Liver (tissue), 8 donors: ENCODE measurements at regions not wholly inside any gene's neighbourhood (a gene's known extent, or its start where the extent isn't known, plus 50 kb on each side); places are given as distances from the start of the nearest gene placed in this dataset.

ENCODE experiments used
- DNase-seq: peaks from one replicate; pipeline ENCODE4 v3.0.0-alpha.2; 2017; ENCODE audit warnings: low spot score
- H3K27ac ChIP-seq, 2 donors: one replicate each; pipeline ENCODE4 v1.7.0; 2013; ENCODE audit warnings: inconsistent platforms in 2 of 2, low read length in 2 of 2, control low read depth in 1 of 2, low read depth in 1 of 2, mild to moderate bottlenecking in 1 of 2
- H3K27me3 ChIP-seq, 4 donors: one replicate each; pipeline versions ENCODE4 v1.6.1 to v1.7.0; 2013; ENCODE audit warnings: low read length in 3 of 4, inconsistent platforms in 1 of 4, mild to moderate bottlenecking in 1 of 4, moderate library complexity in 1 of 4; ENCODE audit not compliant: control insufficient read depth in 4 of 4, insufficient read depth in 4 of 4
- H3K36me3 ChIP-seq, 4 donors: one replicate each; pipeline versions ENCODE4 v1.6.1 to v1.7.0; 2013; ENCODE audit warnings: low read length in 3 of 4, mild to moderate bottlenecking in 3 of 4, low read depth in 1 of 4, moderate library complexity in 1 of 4; ENCODE audit not compliant: control insufficient read depth in 4 of 4, insufficient read depth in 3 of 4
- H3K4me1 ChIP-seq, 4 donors: one replicate each; pipeline versions ENCODE4 v1.6.1 to v1.7.0; 2013; ENCODE audit warnings: low read length in 3 of 4, mild to moderate bottlenecking in 3 of 4, moderate library complexity in 1 of 4; ENCODE audit not compliant: control insufficient read depth in 4 of 4, insufficient read depth in 4 of 4
- H3K4me3 ChIP-seq, 3 donors: one replicate each; pipeline versions ENCODE4 v1.6.1 to v1.7.0; 2013; ENCODE audit warnings: low read length in 3 of 3, control low read depth in 1 of 3, low read depth in 1 of 3, mild to moderate bottlenecking in 1 of 3
- H3K9ac ChIP-seq, 2 donors: one replicate each; pipeline ENCODE4 v1.7.0; 2013; ENCODE audit warnings: low read length in 2 of 2, mild to moderate bottlenecking in 2 of 2, moderate library complexity in 2 of 2, control low read depth in 1 of 2, low read depth in 1 of 2
- H3K9me3 ChIP-seq, 4 donors: one replicate each; pipeline versions ENCODE4 v1.6.1 to v1.7.0; 2013; ENCODE audit warnings: low read length in 3 of 4; ENCODE audit not compliant: control insufficient read depth in 4 of 4
- ATF3 ChIP-seq: IDR thresholded peaks from 2 replicates; pipeline ENCODE4 v1.6.1; 2016; ENCODE audit warnings: antibody characterized with exemption
- EGR1 ChIP-seq, 2 donors: IDR thresholded peaks; 2 replicates each; pipeline ENCODE4 v1.6.1; 2016 to 2018; ENCODE audit warnings: antibody characterized with exemption in 2 of 2, low read depth in 2 of 2
- FOXA1 ChIP-seq: IDR thresholded peaks from 2 replicates; pipeline ENCODE4 v1.6.1; 2016; ENCODE audit warnings: antibody characterized with exemption
- FOXA2 ChIP-seq: IDR thresholded peaks from 2 replicates; pipeline ENCODE4 v1.6.1; 2016; ENCODE audit warnings: antibody characterized with exemption
- HNF4G ChIP-seq: IDR thresholded peaks from 2 replicates; pipeline ENCODE4 v1.6.1; 2016; ENCODE audit warnings: antibody characterized with exemption
- NR2F2 ChIP-seq: IDR thresholded peaks from 2 replicates; pipeline ENCODE4 v1.6.1; 2016; ENCODE audit warnings: antibody characterized with exemption
- RAD21 ChIP-seq, 2 donors: IDR thresholded peaks; 2 replicates each; pipeline ENCODE4 v1.6.1; 2016; ENCODE audit warnings: antibody characterized with exemption in 2 of 2, mild to moderate bottlenecking in 2 of 2
- SP1 ChIP-seq: IDR thresholded peaks from 2 replicates; pipeline ENCODE4 v1.6.1; 2018; ENCODE audit warnings: antibody characterized with exemption, mild to moderate bottlenecking
- TAF1 ChIP-seq: conservative IDR thresholded peaks from 2 replicates; pipeline ENCODE4 v1.6.1; 2016; ENCODE audit warnings: antibody characterized with exemption, mild to moderate bottlenecking
- WGBS: extraction: QIAGEN DNeasy Blood & Tissue Kit; methylation state at CpG from one replicate; pipeline ENCODE4 v1.1.7; 2013; 5-methylcytosine and 5-hydroxymethylcytosine counted together
- TF ChIP-seq, protein P1 (sequence below): IDR thresholded peaks from 2 replicates; pipeline ENCODE4 v1.6.1; 2016; ENCODE audit warnings: antibody characterized with exemption, mild to moderate bottlenecking
- TF ChIP-seq, protein P2 (sequence below): fragments of 150-350 bp; IDR thresholded peaks from 2 replicates; pipeline ENCODE4 v1.5.1; 2017; ENCODE audit warnings: improper control_type of control experiment, low read depth, low read length; ENCODE audit not compliant: missing input control
- donor health status: healthy.
- donor health status: healthy.
- donor health status: healthy.
- donor health status: healthy.
- donor health status: healthy.

GRCh38 chr17:65438708-65439294, 122.6 kb downstream of the AXIN2 start:
- H3K9me3 ChIP-seq = no peaks in the 10 kb centered on the region
- H3K4me1 ChIP-seq = no peaks in the 10 kb centered on the region
- DNase-seq = no peak
- H3K36me3 ChIP-seq = no peaks in the 10 kb centered on the region
- no peak overlapping the region for H3K4me3 ChIP-seq
- WGBS = 41% methylated on average over 7 of the region's 7 CpGs
- no peak for TF ChIP-seq FOXA2
- no peak for TF ChIP-seq RAD21 (IDR thresholded peaks at IDR 0.05)
- TF ChIP-seq, protein P1, sequence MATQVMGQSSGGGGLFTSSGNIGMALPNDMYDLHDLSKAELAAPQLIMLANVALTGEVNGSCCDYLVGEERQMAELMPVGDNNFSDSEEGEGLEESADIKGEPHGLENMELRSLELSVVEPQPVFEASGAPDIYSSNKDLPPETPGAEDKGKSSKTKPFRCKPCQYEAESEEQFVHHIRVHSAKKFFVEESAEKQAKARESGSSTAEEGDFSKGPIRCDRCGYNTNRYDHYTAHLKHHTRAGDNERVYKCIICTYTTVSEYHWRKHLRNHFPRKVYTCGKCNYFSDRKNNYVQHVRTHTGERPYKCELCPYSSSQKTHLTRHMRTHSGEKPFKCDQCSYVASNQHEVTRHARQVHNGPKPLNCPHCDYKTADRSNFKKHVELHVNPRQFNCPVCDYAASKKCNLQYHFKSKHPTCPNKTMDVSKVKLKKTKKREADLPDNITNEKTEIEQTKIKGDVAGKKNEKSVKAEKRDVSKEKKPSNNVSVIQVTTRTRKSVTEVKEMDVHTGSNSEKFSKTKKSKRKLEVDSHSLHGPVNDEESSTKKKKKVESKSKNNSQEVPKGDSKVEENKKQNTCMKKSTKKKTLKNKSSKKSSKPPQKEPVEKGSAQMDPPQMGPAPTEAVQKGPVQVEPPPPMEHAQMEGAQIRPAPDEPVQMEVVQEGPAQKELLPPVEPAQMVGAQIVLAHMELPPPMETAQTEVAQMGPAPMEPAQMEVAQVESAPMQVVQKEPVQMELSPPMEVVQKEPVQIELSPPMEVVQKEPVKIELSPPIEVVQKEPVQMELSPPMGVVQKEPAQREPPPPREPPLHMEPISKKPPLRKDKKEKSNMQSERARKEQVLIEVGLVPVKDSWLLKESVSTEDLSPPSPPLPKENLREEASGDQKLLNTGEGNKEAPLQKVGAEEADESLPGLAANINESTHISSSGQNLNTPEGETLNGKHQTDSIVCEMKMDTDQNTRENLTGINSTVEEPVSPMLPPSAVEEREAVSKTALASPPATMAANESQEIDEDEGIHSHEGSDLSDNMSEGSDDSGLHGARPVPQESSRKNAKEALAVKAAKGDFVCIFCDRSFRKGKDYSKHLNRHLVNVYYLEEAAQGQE = no peak
- no peak for TF ChIP-seq ATF3
- TF ChIP-seq EGR1 (IDR thresholded peaks at IDR 0.05; ENCODE audit: low read depth in 2 of 2) = no peak
- TF ChIP-seq, protein P2, sequence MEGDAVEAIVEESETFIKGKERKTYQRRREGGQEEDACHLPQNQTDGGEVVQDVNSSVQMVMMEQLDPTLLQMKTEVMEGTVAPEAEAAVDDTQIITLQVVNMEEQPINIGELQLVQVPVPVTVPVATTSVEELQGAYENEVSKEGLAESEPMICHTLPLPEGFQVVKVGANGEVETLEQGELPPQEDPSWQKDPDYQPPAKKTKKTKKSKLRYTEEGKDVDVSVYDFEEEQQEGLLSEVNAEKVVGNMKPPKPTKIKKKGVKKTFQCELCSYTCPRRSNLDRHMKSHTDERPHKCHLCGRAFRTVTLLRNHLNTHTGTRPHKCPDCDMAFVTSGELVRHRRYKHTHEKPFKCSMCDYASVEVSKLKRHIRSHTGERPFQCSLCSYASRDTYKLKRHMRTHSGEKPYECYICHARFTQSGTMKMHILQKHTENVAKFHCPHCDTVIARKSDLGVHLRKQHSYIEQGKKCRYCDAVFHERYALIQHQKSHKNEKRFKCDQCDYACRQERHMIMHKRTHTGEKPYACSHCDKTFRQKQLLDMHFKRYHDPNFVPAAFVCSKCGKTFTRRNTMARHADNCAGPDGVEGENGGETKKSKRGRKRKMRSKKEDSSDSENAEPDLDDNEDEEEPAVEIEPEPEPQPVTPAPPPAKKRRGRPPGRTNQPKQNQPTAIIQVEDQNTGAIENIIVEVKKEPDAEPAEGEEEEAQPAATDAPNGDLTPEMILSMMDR = no peak
- TF ChIP-seq TAF1 = no peak
- no peak for TF ChIP-seq FOXA1
- peaks cover 0 to 8% (median 2%) of the 10 kb centered on the region in 4 donors for H3K27me3 ChIP-seq
- H3K27ac ChIP-seq = no peak overlapping the region
- H3K9ac ChIP-seq = no peak overlapping the region

- H3K9ac ChIP-seq = no peak overlapping the region
- 68% methylated on average over 11 of the region's 11 CpGs for WGBS
- H3K27ac ChIP-seq = no peak overlapping the region
- no peak for DNase-seq
- no peak overlapping the region for H3K4me3 ChIP-seq
- no peak for TF ChIP-seq FOXA1
- TF ChIP-seq NR2F2 = no peak
- no peak for TF ChIP-seq SP1
- TF ChIP-seq, protein P1 = no peak
- TF ChIP-seq, protein P2 = no peak
- no peak for TF ChIP-seq HNF4G
- H3K36me3 ChIP-seq = no peaks in the 10 kb centered on the region
- no peaks in the 10 kb centered on the region for H3K4me1 ChIP-seq
- peaks cover 0 to 3% (median 0%) of the 10 kb centered on the region in 4 donors for H3K9me3 ChIP-seq
- H3K27me3 ChIP-seq = peaks cover 0 to 8% (median 2%) of the 10 kb centered on the region in 4 donors
Measured at GRCh38 chr17:65438173-65438572, 123.3 kb downstream of the AXIN2 start.
